NCI-H345 treated with DMSO at 0.1 percent for 48 hours (cell line): ENCODE measurements at regions not wholly inside any gene's neighbourhood (a gene's known extent, or its start where the extent isn't known, plus 50 kb on each side); places are given as distances from the start of the nearest gene placed in this dataset.
"Not testable (repeated sequence)": the region's sequence is repeated elsewhere in the genome, so short reads cannot be mapped to it uniquely, and the experiment has no call there.

Experiments used
- DNase-seq: peaks from one replicate; lab custom pipeline; 2025; ENCODE audit not compliant: unreplicated experiment; lab: John Stamatoyannopoulos, UW

- DNase-seq = no peak
Measured at GRCh38 chr10:63077800-63078199, 55.3 kb upstream of the NRBF2 start.

GRCh38 chr10:63072951-63073350, 60.2 kb upstream of the NRBF2 start:
- no peak for DNase-seq

GRCh38 chr10:63071145-63071544, 62.0 kb upstream of the NRBF2 start:
- DNase-seq = peak; percentile 84

- no peak for DNase-seq
Measured at GRCh38 chr10:63069318-63069717, 63.8 kb upstream of the NRBF2 start.

GRCh38 chr10:63068246-63068645, 64.9 kb upstream of the NRBF2 start:
- DNase-seq = no peak

GRCh38 chr10:63066606-63067005, 66.5 kb upstream of the NRBF2 start:
- DNase-seq = no peak

GRCh38 chr10:63064706-63065105, 68.4 kb upstream of the NRBF2 start:
- no peak for DNase-seq

- no peak for DNase-seq
Measured at GRCh38 chr10:63058236-63058635, 74.9 kb upstream of the NRBF2 start.

- no peak for DNase-seq
Measured at GRCh38 chr10:63057509-63057908, 75.6 kb upstream of the NRBF2 start.

GRCh38 chr10:63055705-63056104, 77.4 kb upstream of the NRBF2 start:
- DNase-seq = no peak

GRCh38 chr10:63054889-63055611, 78.1 kb upstream of the NRBF2 start:
- no peak for DNase-seq

- no peak for DNase-seq
Measured at GRCh38 chr10:63052083-63052482, 81.0 kb upstream of the NRBF2 start.

- no peak for DNase-seq
Measured at GRCh38 chr10:63042256-63042655, 90.9 kb upstream of the NRBF2 start.

GRCh38 chr10:63033616-63034185, 99.4 kb upstream of the NRBF2 start:
- not testable (repeated sequence) for DNase-seq

GRCh38 chr10:63030536-63030935, 102.6 kb upstream of the NRBF2 start:
- DNase-seq = no peak

- no peak for DNase-seq
Measured at GRCh38 chr10:63027531-63027930, 105.6 kb upstream of the NRBF2 start.

- DNase-seq = no peak
Measured at GRCh38 chr10:63021225-63021624, 111.9 kb upstream of the NRBF2 start.

GRCh38 chr10:63013755-63014154, 119.4 kb upstream of the NRBF2 start:
- DNase-seq = no peak

- no peak for DNase-seq
Measured at GRCh38 chr10:63012623-63013022, 120.5 kb upstream of the NRBF2 start.

GRCh38 chr10:63010203-63010602, 122.9 kb upstream of the NRBF2 start:
- no peak for DNase-seq

- DNase-seq = no peak
Measured at GRCh38 chr10:63008491-63008890, 124.6 kb upstream of the NRBF2 start.

- no peak for DNase-seq
Measured at GRCh38 chr10:63007112-63007511, 126.0 kb upstream of the NRBF2 start.

GRCh38 chr10:63005246-63005645, 127.9 kb upstream of the NRBF2 start:
- no peak for DNase-seq
